ENCODE measurements at regions not wholly inside any gene's neighbourhood (a gene's known extent, or its start where the extent isn't known, plus 50 kb on each side); places are given as distances from the start of the nearest gene placed in this dataset.

GRCh38 chr1:106879538-106879937 is 176.9 kb upstream of the PRMT6 start:
- Mint-ChIP-seq H3K9me3 (peaks cover 3% of the 10 kb centered on the region), H3K27ac (no peak overlapping the region), H3K36me3 (no peaks in the 10 kb centered on the region), H3K4me1 (peaks cover 6% of the 10 kb centered on the region), H3K4me3 (no peak overlapping the region), H3K27me3 (peaks cover 8% of the 10 kb centered on the region)
- ATAC-seq = peak; percentile 28

DNA sequence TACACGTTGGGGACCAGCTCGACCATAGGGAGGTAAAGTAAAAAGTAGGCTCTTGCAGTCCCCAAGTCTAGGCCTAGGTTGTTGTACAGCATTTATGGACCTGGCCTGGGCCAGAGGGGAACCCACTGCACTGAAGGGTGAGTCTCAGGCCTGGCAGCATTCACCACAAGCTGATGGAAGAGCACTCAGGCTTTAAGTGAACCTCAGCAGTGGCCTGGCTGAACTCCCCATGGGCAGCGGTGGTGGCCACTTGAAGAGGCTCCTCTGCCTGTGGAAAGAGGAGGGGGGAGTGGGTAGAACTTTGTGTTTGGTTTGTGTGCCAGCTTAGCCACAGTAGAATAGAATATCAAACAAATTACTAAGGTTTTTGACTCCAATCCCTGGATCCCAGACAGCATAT is 176.2 kb upstream of the PRMT6 start:
- Mint-ChIP-seq H3K4me1 (peaks cover 6% of the 10 kb centered on the region), H3K9me3 (peaks cover 3% of the 10 kb centered on the region), H3K27ac (no peak overlapping the region), H3K4me3 (no peak overlapping the region), H3K36me3 (no peaks in the 10 kb centered on the region), H3K27me3 (peaks cover 8% of the 10 kb centered on the region)
- peak; percentile 24 for ATAC-seq

- ATAC-seq = no peak
- H3K9me3 Mint-ChIP-seq = peaks cover 3% of the 10 kb centered on the region
- H3K27ac Mint-ChIP-seq = no peak overlapping the region
- H3K4me3 Mint-ChIP-seq = no peak overlapping the region
- no peaks in the 10 kb centered on the region for H3K36me3 Mint-ChIP-seq
- H3K4me1 Mint-ChIP-seq = no peaks in the 10 kb centered on the region
- H3K27me3 Mint-ChIP-seq = peaks cover 8% of the 10 kb centered on the region
Measured at GRCh38 chr1:106883208-106883607, 173.3 kb upstream of the PRMT6 start.

GRCh38 chr1:106889059-106889458 is 167.4 kb upstream of the PRMT6 start:
- Mint-ChIP-seq H3K4me3 (no peak overlapping the region), H3K36me3 (no peaks in the 10 kb centered on the region), H3K4me1 (no peaks in the 10 kb centered on the region), H3K27ac (no peak overlapping the region), H3K27me3 (peaks cover 1% of the 10 kb centered on the region), H3K9me3 (no peaks in the 10 kb centered on the region)
- ATAC-seq = no peak

DNA sequence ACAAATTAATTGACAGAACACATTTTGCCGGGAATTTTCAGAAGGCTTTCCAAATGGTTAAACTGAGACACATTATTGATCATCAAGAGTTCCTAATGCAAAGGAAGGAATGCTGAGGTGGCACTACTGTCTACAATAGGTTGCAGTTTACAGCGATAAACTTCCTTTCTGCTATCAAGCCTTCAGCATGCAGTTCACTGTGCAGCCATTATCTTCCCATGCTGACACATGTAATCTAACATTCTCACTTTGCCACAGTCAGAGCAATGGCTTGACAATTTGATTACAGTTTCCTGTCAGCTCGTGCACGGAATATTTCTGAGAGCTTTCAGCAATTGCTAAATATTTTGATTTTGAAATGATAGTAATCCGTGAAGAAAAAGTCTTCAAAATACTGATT is 166.9 kb upstream of the PRMT6 start:
- ATAC-seq = no peak
- no peaks in the 10 kb centered on the region for H3K9me3 Mint-ChIP-seq
- H3K27me3 Mint-ChIP-seq = no peaks in the 10 kb centered on the region
- H3K36me3 Mint-ChIP-seq = no peaks in the 10 kb centered on the region
- H3K27ac Mint-ChIP-seq = no peak overlapping the region
- no peaks in the 10 kb centered on the region for H3K4me1 Mint-ChIP-seq
- H3K4me3 Mint-ChIP-seq = no peak overlapping the region

GRCh38 chr1:106897976-106898375 is 158.5 kb upstream of the PRMT6 start:
- Mint-ChIP-seq H3K36me3 (no peaks in the 10 kb centered on the region), H3K4me3 (no peak overlapping the region), H3K27me3 (no peaks in the 10 kb centered on the region), H3K27ac (no peak overlapping the region), H3K4me1 (no peaks in the 10 kb centered on the region), H3K9me3 (no peaks in the 10 kb centered on the region)
- ATAC-seq = no peak

- peaks cover 3% of the 10 kb centered on the region for H3K27me3 Mint-ChIP-seq
- H3K27ac Mint-ChIP-seq = no peak overlapping the region
- no peak overlapping the region for H3K4me3 Mint-ChIP-seq
- H3K9me3 Mint-ChIP-seq = no peaks in the 10 kb centered on the region
- no peaks in the 10 kb centered on the region for H3K36me3 Mint-ChIP-seq
- H3K4me1 Mint-ChIP-seq = no peaks in the 10 kb centered on the region
- no peak for ATAC-seq
Measured at GRCh38 chr1:106899644-106900043, 156.8 kb upstream of the PRMT6 start.

GRCh38 chr1:106907795-106908194 is 148.7 kb upstream of the PRMT6 start:
- no peaks in the 10 kb centered on the region for H3K36me3 Mint-ChIP-seq
- no peak overlapping the region for H3K4me3 Mint-ChIP-seq
- no peak overlapping the region for H3K27ac Mint-ChIP-seq
- ATAC-seq = peak; percentile 87
- H3K4me1 Mint-ChIP-seq = no peaks in the 10 kb centered on the region
- H3K9me3 Mint-ChIP-seq = no peaks in the 10 kb centered on the region
- H3K27me3 Mint-ChIP-seq = peaks cover 12% of the 10 kb centered on the region

DNA sequence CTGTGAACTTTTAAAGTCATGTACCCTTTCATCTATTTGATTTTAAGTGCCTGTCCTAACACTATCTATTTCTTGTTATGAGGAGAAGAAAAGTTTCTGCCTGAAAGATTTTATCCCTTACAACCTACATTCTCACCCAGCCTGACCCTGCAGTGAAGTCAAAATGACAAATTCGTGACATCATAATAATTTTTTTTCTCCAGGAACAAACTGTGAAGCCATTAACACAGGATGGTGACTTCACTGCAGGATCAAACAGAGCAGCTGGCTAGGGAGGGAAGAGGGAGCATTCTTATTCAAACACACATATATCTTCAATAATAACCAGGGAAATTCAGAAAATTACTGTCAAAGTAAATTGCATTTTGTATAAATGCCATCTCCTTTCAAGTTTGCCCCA is 147.8 kb upstream of the PRMT6 start:
- H3K27me3 Mint-ChIP-seq = peaks cover 12% of the 10 kb centered on the region
- no peak overlapping the region for H3K4me3 Mint-ChIP-seq
- no peaks in the 10 kb centered on the region for H3K9me3 Mint-ChIP-seq
- H3K36me3 Mint-ChIP-seq = no peaks in the 10 kb centered on the region
- no peaks in the 10 kb centered on the region for H3K4me1 Mint-ChIP-seq
- no peak for ATAC-seq
- H3K27ac Mint-ChIP-seq = no peak overlapping the region

DNA sequence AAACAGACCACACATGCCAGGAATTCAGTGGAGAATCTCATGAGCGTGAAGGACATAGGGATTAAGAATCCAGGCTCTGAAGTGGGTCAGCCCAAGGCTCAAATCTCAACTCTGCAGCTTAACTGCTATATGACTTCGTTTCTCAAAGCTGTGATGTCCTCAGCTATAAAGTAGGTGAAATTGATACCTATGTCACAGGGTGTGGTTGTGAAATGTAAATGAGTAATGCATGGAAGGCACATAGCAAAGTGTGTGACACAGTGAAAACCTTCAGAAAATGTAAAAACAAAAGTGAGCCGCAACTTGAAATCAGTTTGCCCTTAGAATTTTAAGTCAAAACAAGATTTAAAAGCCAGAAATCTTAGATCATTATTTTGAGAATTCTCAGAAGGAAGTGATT is 145.7 kb upstream of the PRMT6 start:
- no peak for ATAC-seq
- Mint-ChIP-seq H3K4me3 (no peak overlapping the region), H3K9me3 (no peaks in the 10 kb centered on the region), H3K27me3 (no peaks in the 10 kb centered on the region), H3K27ac (no peak overlapping the region), H3K4me1 (no peaks in the 10 kb centered on the region), H3K36me3 (no peaks in the 10 kb centered on the region)

DNA sequence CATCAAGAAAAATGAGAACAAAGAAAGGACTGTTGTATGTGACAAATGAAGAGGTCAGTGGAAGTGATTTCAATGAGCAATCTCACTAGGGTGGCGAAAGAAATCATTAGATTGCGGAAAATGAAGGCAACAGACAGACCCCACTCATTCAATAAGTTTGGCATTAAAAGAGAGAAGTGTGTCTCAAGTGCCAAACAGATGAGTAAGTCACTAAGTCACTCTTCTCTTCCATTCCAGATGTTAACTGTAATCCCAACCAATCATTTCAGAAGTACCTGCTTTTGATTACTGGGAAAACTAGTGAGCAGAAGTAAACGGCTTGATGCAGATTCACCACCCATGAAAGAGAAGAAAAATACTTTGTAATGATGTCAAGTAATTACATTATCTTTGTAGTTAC is 144.3 kb upstream of the PRMT6 start:
- Mint-ChIP-seq H3K27me3 (no peaks in the 10 kb centered on the region), H3K4me1 (no peaks in the 10 kb centered on the region), H3K27ac (no peak overlapping the region), H3K36me3 (no peaks in the 10 kb centered on the region), H3K4me3 (no peak overlapping the region), H3K9me3 (no peaks in the 10 kb centered on the region)
- no peak for ATAC-seq

GRCh38 chr1:106921186-106921585 is 135.3 kb upstream of the PRMT6 start:
- H3K4me3 Mint-ChIP-seq = no peak overlapping the region
- no peaks in the 10 kb centered on the region for H3K9me3 Mint-ChIP-seq
- no peak for ATAC-seq
- no peak overlapping the region for H3K27ac Mint-ChIP-seq
- H3K27me3 Mint-ChIP-seq = no peaks in the 10 kb centered on the region
- H3K36me3 Mint-ChIP-seq = no peaks in the 10 kb centered on the region
- H3K4me1 Mint-ChIP-seq = no peaks in the 10 kb centered on the region

GRCh38 chr1:106924360-106924759 is 132.1 kb upstream of the PRMT6 start:
- Mint-ChIP-seq H3K9me3 (peaks cover 3% of the 10 kb centered on the region), H3K27ac (no peak overlapping the region), H3K36me3 (no peaks in the 10 kb centered on the region), H3K4me1 (peaks cover 6% of the 10 kb centered on the region), H3K27me3 (no peaks in the 10 kb centered on the region), H3K4me3 (no peak overlapping the region)
- no peak for ATAC-seq

GRCh38 chr1:106925750-106926149 is 130.7 kb upstream of the PRMT6 start:
- Mint-ChIP-seq H3K27me3 (no peaks in the 10 kb centered on the region), H3K27ac (no peak overlapping the region)

GRCh38 chr1:106926803-106927582 is 129.5 kb upstream of the PRMT6 start:
- no peaks in the 10 kb centered on the region for H3K27me3 Mint-ChIP-seq
- no peaks in the 10 kb centered on the region for H3K36me3 Mint-ChIP-seq
- peaks cover 6% of the 10 kb centered on the region for H3K4me1 Mint-ChIP-seq
- H3K27ac Mint-ChIP-seq = no peak overlapping the region
- no peak for ATAC-seq
- H3K4me3 Mint-ChIP-seq = no peak overlapping the region
- H3K9me3 Mint-ChIP-seq = peaks cover 7% of the 10 kb centered on the region

More at GRCh38 chr1:106925750-106926149, 130.7 kb upstream of the PRMT6 start:
- Mint-ChIP-seq H3K4me3 (no peak overlapping the region), H3K9me3 (peaks cover 7% of the 10 kb centered on the region), H3K4me1 (peaks cover 6% of the 10 kb centered on the region), H3K36me3 (no peaks in the 10 kb centered on the region)
- ATAC-seq = no peak

DNA sequence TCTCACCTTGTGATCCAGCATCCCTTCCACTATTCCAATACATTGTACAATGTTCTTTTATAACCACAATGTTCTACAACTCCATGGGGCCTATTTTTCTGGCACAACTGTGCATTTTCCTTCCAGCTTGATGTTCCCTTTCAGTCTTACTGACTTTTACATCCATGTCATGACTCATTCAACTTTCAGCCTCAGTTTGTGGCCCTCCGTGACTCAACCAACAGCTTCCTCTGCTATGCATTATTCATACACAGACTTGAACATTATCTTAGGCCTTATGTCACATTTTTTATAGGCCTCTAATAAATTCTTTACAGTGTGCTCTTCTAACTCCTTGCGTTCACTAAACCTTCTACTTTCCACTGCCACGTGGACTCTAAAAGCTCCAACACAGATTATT is 119.4 kb upstream of the PRMT6 start:
- no peak for ATAC-seq
- Mint-ChIP-seq H3K9me3 (peaks cover 5% of the 10 kb centered on the region), H3K4me3 (no peak overlapping the region), H3K4me1 (no peaks in the 10 kb centered on the region), H3K27ac (no peak overlapping the region), H3K27me3 (peaks cover 26% of the 10 kb centered on the region), H3K36me3 (no peaks in the 10 kb centered on the region)

All from stimulated activated memory B cell treated with anti-CD40 and anti-IgM and Interleukin-4, amounts not matched to agents 10 μg/mL and 1 μg/mL and 100 μg/mL, for 72 hours (primary cell).